WTC11 (cell line): ENCODE measurements at regions not wholly inside any gene's neighbourhood (a gene's known extent, or its start where the extent isn't known, plus 50 kb on each side); places are given as distances from the start of the nearest gene placed in this dataset.

ENCODE experiments used
- ATAC-seq: fragments of 200-7000 bp; cut with Tn5 transposase; 2 replicates; pipeline ENCODE4 v1.10.0; 2021; ENCODE audit warnings: mild to moderate bottlenecking, moderate library complexity
- CTCF ChIA-PET: fragments of 300-600 bp; sonication (Branson Sonifier 250); formaldehyde crosslinking; loops from one replicate; lab custom pipeline; 2021; ENCODE audit warnings: antibody characterized with exemption; lab: Charles Lee
- POLR2A ChIA-PET: fragments of 350-600 bp; sonication (Branson Sonifier 250); formaldehyde crosslinking; loops from one replicate; lab custom pipeline; 2021; ENCODE audit warnings: antibody characterized with exemption; lab: Charles Lee
- DNase-seq: peaks from one replicate; pipeline ENCODE4 v3.0.0; 2021; ENCODE audit warnings: low spot score
- H3K27ac Mint-ChIP-seq: 2 replicates; pipeline ENCODE4 v1.8.0; 2021; ENCODE audit warnings: mixed read lengths
- H3K27me3 Mint-ChIP-seq: 2 replicates; pipeline ENCODE4 v1.8.0; 2021; ENCODE audit warnings: low read depth, mild to moderate bottlenecking, moderate library complexity, mixed read lengths
- H3K36me3 Mint-ChIP-seq: 2 replicates; pipeline ENCODE4 v1.8.0; 2021; ENCODE audit warnings: mixed read lengths
- H3K4me1 Mint-ChIP-seq: 2 replicates; pipeline ENCODE4 v1.8.0; 2022; ENCODE audit warnings: mixed read lengths
- H3K4me3 Mint-ChIP-seq: 2 replicates; pipeline ENCODE4 v1.8.0; 2021; ENCODE audit warnings: mild to moderate bottlenecking, moderate library complexity, mixed read lengths
- H3K9me3 Mint-ChIP-seq: 2 replicates; pipeline ENCODE4 v1.8.0; 2021; ENCODE audit warnings: mixed read lengths
- CREB1 ChIP-seq: sonication (generic); formaldehyde crosslinking; IDR thresholded peaks from 2 replicates; pipeline ENCODE4 v1.8.0; 2023; ENCODE audit warnings: mild to moderate bottlenecking, missing genetic modification reagents
- FOXP1 ChIP-seq: sonication (generic); formaldehyde crosslinking; IDR thresholded peaks from 2 replicates; pipeline ENCODE4 v1.8.0; 2022; ENCODE audit warnings: missing genetic modification reagents, mild to moderate bottlenecking, moderate library complexity, borderline replicate concordance
- JAZF1 ChIP-seq: fragments of 250-450 bp; sonication (Bioruptor Pico); IDR thresholded peaks from 2 replicates; pipeline ENCODE4 v1.9.0; 2021; ENCODE audit warnings: moderate library complexity, mild to moderate bottlenecking, inconsistent platforms
- MXD4 ChIP-seq: fragments of 250-450 bp; sonication (Bioruptor Pico); IDR thresholded peaks from 2 replicates; pipeline ENCODE4 v1.8.0; 2021; ENCODE audit warnings: mild to moderate bottlenecking, moderate library complexity, borderline replicate concordance
- MYBL2 ChIP-seq: sonication (generic); formaldehyde crosslinking; IDR thresholded peaks from 2 replicates; pipeline ENCODE4 v1.8.1; 2023; ENCODE audit warnings: mild to moderate bottlenecking, moderate library complexity, missing genetic modification reagents
- NR3C1 ChIP-seq: sonication (generic); formaldehyde crosslinking; conservative IDR thresholded peaks from 2 replicates; pipeline ENCODE4 v1.8.1; 2023; ENCODE audit warnings: low read depth, mild to moderate bottlenecking, missing genetic modification reagents
- PRRX2 ChIP-seq: fragments of 250-450 bp; sonication (Bioruptor Pico); IDR thresholded peaks from 2 replicates; pipeline ENCODE4 v1.8.0; 2021; ENCODE audit warnings: mild to moderate bottlenecking
- RORB ChIP-seq: fragments of 250-450 bp; sonication (Bioruptor Pico); IDR thresholded peaks from 2 replicates; pipeline ENCODE4 v1.9.0; 2021; ENCODE audit warnings: mild to moderate bottlenecking
- SP1 ChIP-seq: sonication (generic); formaldehyde crosslinking; conservative IDR thresholded peaks from 2 replicates; pipeline ENCODE4 v1.8.1; 2022; ENCODE audit warnings: missing genetic modification reagents
- TEAD4 ChIP-seq: sonication (generic); formaldehyde crosslinking; IDR thresholded peaks from 2 replicates; pipeline ENCODE4 v1.8.0; 2022; ENCODE audit warnings: mild to moderate bottlenecking, missing genetic modification reagents
- ZNF671 ChIP-seq: fragments of 250-450 bp; sonication (Bioruptor Pico); IDR thresholded peaks from 2 replicates; pipeline ENCODE4 v1.8.0; 2021; ENCODE audit warnings: mild to moderate bottlenecking
- TF ChIP-seq, protein P1 (sequence below): sonication (generic); formaldehyde crosslinking; IDR thresholded peaks from 2 replicates; pipeline ENCODE4 v1.8.1; 2022; ENCODE audit warnings: mild to moderate bottlenecking, moderate library complexity, missing genetic modification reagents
- TF ChIP-seq, protein P2 (sequence below): sonication (generic); formaldehyde crosslinking; IDR thresholded peaks from 2 replicates; pipeline ENCODE4 v1.8.0; 2022; ENCODE audit warnings: mild to moderate bottlenecking, missing genetic modification reagents
- TF ChIP-seq, protein P3 (sequence below): sonication (generic); formaldehyde crosslinking; IDR thresholded peaks from 2 replicates; pipeline ENCODE4 v1.8.1; 2022; ENCODE audit warnings: low read depth, missing genetic modification reagents, borderline replicate concordance
- TF ChIP-seq, protein P4 (sequence below): sonication (generic); formaldehyde crosslinking; conservative IDR thresholded peaks from 2 replicates; pipeline ENCODE4 v1.8.1; 2023; ENCODE audit warnings: mild to moderate bottlenecking, low read depth, missing genetic modification reagents, moderate library complexity
- TF ChIP-seq, protein P5 (sequence below): fragments of 250-450 bp; sonication (Bioruptor Pico); IDR thresholded peaks from 2 replicates; pipeline ENCODE4 v1.9.0; 2021; ENCODE audit warnings: mild to moderate bottlenecking
- TF ChIP-seq, protein P6 (sequence below): sonication (generic); formaldehyde crosslinking; IDR thresholded peaks from 2 replicates; pipeline ENCODE4 v1.8.0; 2023; ENCODE audit warnings: missing genetic modification reagents, mild to moderate bottlenecking, borderline replicate concordance
- TF ChIP-seq, protein P7 (sequence below): sonication (generic); formaldehyde crosslinking; IDR thresholded peaks from 2 replicates; pipeline ENCODE4 v1.8.0; 2022; ENCODE audit warnings: mild to moderate bottlenecking, missing genetic modification reagents

DNA sequence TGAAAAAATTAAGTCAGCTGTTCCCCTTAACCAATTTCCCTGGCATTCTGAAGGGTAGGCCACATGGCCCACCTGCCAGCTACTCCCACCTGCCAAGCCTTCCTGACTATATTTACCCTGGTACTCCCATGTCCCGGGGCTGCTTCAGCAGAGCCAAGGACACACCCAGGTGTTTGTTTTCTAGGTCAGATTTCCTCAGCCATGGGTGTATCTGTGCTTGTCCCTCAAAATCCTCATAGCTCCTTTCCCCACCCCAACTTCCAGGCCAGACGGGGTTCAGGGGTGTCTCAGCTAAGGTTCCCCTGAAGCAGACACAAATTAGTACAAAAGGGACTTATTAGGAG is 139.4 kb upstream of the CDYL start:
- DNase-seq (no peak), ATAC-seq (no peak)
- Mint-ChIP-seq H3K36me3 (peaks cover 3% of the 10 kb centered on the region; the same call in 1 of the 2 replicates), H3K27ac (no peak overlapping the region), H3K27me3 (no peaks in the 10 kb centered on the region; the same call in 1 of the 2 replicates), H3K4me3 (no peak overlapping the region), H3K9me3 (peaks cover 25% of the 10 kb centered on the region), H3K4me1 (peaks cover 14% of the 10 kb centered on the region)
- ChIA-PET POLR2A (no interaction called here), CTCF (no interaction called here)
- TF ChIP-seq, protein P1, sequence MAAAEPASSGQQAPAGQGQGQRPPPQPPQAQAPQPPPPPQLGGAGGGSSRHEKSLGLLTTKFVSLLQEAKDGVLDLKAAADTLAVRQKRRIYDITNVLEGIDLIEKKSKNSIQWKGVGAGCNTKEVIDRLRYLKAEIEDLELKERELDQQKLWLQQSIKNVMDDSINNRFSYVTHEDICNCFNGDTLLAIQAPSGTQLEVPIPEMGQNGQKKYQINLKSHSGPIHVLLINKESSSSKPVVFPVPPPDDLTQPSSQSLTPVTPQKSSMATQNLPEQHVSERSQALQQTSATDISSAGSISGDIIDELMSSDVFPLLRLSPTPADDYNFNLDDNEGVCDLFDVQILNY (CRISPR knock-in tag) = no peak
- TF ChIP-seq SP1 (CRISPR knock-in tag) (no peak), TEAD4 (CRISPR knock-in tag) (no peak), FOXP1 (CRISPR knock-in tag) (no peak)
- TF ChIP-seq, protein P2, sequence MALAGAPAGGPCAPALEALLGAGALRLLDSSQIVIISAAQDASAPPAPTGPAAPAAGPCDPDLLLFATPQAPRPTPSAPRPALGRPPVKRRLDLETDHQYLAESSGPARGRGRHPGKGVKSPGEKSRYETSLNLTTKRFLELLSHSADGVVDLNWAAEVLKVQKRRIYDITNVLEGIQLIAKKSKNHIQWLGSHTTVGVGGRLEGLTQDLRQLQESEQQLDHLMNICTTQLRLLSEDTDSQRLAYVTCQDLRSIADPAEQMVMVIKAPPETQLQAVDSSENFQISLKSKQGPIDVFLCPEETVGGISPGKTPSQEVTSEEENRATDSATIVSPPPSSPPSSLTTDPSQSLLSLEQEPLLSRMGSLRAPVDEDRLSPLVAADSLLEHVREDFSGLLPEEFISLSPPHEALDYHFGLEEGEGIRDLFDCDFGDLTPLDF (CRISPR knock-in tag) = no peak
- TF ChIP-seq, protein P3, sequence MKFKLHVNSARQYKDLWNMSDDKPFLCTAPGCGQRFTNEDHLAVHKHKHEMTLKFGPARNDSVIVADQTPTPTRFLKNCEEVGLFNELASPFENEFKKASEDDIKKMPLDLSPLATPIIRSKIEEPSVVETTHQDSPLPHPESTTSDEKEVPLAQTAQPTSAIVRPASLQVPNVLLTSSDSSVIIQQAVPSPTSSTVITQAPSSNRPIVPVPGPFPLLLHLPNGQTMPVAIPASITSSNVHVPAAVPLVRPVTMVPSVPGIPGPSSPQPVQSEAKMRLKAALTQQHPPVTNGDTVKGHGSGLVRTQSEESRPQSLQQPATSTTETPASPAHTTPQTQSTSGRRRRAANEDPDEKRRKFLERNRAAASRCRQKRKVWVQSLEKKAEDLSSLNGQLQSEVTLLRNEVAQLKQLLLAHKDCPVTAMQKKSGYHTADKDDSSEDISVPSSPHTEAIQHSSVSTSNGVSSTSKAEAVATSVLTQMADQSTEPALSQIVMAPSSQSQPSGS = no peak

DNA sequence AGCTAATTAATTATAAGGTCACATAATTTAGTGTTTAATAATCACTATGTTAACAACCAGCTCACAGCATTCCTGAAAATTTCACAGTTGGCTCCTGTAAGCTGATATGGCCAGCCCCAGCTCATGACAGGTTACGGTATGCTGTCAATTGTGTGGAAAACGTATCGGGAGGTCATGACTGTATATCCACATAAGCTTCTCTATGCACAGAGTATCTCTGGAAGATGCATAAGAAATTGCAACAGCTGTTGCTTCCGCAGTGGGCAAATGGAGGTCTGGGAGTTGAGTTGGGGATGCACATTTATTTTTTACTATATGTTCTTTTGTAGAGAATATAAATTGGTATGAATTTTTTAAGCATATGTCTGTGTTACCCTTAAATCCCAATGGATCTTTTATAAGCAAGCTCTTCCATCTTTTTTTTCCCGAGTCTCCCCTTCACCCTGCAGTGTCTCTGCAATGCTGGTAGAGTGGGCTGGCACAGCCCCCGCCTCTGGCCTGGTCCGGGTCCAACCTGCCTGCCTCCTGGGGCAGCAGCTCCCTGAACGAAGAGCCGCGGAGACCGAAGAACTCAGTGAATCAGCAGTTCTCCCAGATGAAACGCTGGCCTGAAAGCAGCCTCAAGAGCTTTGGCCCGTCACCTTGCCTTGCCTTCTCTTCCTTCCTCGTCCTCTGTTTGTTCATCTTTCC is 139.9 kb upstream of the CDYL start:
- ATAC-seq = no peak
- CTCF ChIA-PET = interaction anchor here (1.0 kb wide), 1 partner anchor 9 kb away, joined by 3 read pairs; no protein-coding TSS in a partner anchor
- no peak overlapping the region for H3K4me3 Mint-ChIP-seq
- peaks cover 3% of the 10 kb centered on the region; the same call in 1 of the 2 replicates for H3K36me3 Mint-ChIP-seq
- peaks cover 14% of the 10 kb centered on the region for H3K4me1 Mint-ChIP-seq
- H3K27me3 Mint-ChIP-seq = no peaks in the 10 kb centered on the region; the same call in 1 of the 2 replicates
- no peak for TF ChIP-seq ZNF671 (CRISPR knock-in tag)
- TF ChIP-seq, all 79 proteins: peak for 0
- DNase-seq = no peak
- POLR2A ChIA-PET = no interaction called here
- Mint-ChIP-seq H3K27ac (no peak overlapping the region), H3K9me3 (peaks cover 23% of the 10 kb centered on the region)

DNA sequence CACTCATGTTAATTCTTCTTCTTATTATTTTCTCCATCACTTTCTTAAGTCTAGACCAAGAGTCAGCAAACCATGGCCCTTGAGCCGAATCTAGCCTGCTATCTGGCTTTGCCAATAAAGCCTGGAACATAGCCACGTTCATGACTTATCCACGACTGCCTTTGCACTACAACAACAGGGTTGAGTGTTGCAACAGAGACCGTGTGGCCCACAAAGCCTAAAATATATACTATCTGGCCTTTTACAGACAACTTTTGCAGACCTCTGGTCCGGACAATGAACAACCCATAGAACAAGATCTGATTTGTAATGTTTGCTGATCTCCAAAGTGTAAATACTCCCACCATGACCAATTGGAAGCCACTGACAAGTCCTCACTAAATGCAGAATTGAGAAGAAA is 140.5 kb upstream of the CDYL start:
- ATAC-seq (no peak), DNase-seq (no peak)
- Mint-ChIP-seq H3K27ac (no peak overlapping the region), H3K4me3 (no peak overlapping the region), H3K27me3 (no peaks in the 10 kb centered on the region; the same call in 1 of the 2 replicates), H3K9me3 (peaks cover 27% of the 10 kb centered on the region), H3K4me1 (peaks cover 12% of the 10 kb centered on the region), H3K36me3 (peaks cover 5% of the 10 kb centered on the region)
- ChIA-PET CTCF (interaction anchor here (1.0 kb wide), 1 partner anchor 10 kb away, joined by 3 read pairs; no protein-coding TSS in a partner anchor), POLR2A (no interaction called here)
- no peak for TF ChIP-seq MYBL2 (CRISPR knock-in tag)
- TF ChIP-seq, protein P4, sequence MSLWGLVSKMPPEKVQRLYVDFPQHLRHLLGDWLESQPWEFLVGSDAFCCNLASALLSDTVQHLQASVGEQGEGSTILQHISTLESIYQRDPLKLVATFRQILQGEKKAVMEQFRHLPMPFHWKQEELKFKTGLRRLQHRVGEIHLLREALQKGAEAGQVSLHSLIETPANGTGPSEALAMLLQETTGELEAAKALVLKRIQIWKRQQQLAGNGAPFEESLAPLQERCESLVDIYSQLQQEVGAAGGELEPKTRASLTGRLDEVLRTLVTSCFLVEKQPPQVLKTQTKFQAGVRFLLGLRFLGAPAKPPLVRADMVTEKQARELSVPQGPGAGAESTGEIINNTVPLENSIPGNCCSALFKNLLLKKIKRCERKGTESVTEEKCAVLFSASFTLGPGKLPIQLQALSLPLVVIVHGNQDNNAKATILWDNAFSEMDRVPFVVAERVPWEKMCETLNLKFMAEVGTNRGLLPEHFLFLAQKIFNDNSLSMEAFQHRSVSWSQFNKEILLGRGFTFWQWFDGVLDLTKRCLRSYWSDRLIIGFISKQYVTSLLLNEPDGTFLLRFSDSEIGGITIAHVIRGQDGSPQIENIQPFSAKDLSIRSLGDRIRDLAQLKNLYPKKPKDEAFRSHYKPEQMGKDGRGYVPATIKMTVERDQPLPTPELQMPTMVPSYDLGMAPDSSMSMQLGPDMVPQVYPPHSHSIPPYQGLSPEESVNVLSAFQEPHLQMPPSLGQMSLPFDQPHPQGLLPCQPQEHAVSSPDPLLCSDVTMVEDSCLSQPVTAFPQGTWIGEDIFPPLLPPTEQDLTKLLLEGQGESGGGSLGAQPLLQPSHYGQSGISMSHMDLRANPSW (CRISPR knock-in tag) = no peak
- TF ChIP-seq, protein P5, sequence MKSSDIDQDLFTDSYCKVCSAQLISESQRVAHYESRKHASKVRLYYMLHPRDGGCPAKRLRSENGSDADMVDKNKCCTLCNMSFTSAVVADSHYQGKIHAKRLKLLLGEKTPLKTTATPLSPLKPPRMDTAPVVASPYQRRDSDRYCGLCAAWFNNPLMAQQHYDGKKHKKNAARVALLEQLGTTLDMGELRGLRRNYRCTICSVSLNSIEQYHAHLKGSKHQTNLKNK = no peak
- TF ChIP-seq, protein P6, sequence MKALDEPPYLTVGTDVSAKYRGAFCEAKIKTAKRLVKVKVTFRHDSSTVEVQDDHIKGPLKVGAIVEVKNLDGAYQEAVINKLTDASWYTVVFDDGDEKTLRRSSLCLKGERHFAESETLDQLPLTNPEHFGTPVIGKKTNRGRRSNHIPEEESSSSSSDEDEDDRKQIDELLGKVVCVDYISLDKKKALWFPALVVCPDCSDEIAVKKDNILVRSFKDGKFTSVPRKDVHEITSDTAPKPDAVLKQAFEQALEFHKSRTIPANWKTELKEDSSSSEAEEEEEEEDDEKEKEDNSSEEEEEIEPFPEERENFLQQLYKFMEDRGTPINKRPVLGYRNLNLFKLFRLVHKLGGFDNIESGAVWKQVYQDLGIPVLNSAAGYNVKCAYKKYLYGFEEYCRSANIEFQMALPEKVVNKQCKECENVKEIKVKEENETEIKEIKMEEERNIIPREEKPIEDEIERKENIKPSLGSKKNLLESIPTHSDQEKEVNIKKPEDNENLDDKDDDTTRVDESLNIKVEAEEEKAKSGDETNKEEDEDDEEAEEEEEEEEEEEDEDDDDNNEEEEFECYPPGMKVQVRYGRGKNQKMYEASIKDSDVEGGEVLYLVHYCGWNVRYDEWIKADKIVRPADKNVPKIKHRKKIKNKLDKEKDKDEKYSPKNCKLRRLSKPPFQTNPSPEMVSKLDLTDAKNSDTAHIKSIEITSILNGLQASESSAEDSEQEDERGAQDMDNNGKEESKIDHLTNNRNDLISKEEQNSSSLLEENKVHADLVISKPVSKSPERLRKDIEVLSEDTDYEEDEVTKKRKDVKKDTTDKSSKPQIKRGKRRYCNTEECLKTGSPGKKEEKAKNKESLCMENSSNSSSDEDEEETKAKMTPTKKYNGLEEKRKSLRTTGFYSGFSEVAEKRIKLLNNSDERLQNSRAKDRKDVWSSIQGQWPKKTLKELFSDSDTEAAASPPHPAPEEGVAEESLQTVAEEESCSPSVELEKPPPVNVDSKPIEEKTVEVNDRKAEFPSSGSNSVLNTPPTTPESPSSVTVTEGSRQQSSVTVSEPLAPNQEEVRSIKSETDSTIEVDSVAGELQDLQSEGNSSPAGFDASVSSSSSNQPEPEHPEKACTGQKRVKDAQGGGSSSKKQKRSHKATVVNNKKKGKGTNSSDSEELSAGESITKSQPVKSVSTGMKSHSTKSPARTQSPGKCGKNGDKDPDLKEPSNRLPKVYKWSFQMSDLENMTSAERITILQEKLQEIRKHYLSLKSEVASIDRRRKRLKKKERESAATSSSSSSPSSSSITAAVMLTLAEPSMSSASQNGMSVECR (CRISPR knock-in tag) = no peak
- no peak for TF ChIP-seq CREB1
- TF ChIP-seq RORB = no peak
- TF ChIP-seq JAZF1 = no peak
- TF ChIP-seq, protein P7, sequence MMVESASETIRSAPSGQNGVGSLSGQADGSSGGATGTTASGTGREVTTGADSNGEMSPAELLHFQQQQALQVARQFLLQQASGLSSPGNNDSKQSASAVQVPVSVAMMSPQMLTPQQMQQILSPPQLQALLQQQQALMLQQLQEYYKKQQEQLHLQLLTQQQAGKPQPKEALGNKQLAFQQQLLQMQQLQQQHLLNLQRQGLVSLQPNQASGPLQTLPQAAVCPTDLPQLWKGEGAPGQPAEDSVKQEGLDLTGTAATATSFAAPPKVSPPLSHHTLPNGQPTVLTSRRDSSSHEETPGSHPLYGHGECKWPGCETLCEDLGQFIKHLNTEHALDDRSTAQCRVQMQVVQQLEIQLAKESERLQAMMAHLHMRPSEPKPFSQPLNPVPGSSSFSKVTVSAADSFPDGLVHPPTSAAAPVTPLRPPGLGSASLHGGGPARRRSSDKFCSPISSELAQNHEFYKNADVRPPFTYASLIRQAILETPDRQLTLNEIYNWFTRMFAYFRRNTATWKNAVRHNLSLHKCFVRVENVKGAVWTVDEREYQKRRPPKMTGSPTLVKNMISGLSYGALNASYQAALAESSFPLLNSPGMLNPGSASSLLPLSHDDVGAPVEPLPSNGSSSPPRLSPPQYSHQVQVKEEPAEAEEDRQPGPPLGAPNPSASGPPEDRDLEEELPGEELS (CRISPR knock-in tag) = no peak
- TF ChIP-seq MXD4 (CRISPR knock-in tag) = no peak
- no peak for TF ChIP-seq FOXP1 (CRISPR knock-in tag)
- TF ChIP-seq PRRX2 (CRISPR knock-in tag) = no peak
- TF ChIP-seq NR3C1 (CRISPR knock-in tag) = no peak
